Stomach smooth muscle (tissue), 2 donors: ENCODE measurements at regions not wholly inside any gene's neighbourhood (a gene's known extent, or its start where the extent isn't known, plus 50 kb on each side); places are given as distances from the start of the nearest gene placed in this dataset.

Source experiments
- H3K27ac ChIP-seq: one replicate; pipeline ENCODE4 v1.7.0; 2013; ENCODE audit warnings: mild to moderate bottlenecking, low read length, inconsistent platforms
- H3K27me3 ChIP-seq, 2 donors: one replicate each; pipeline ENCODE4 v1.7.0; 2013; ENCODE audit warnings: low read length in 2 of 2; ENCODE audit not compliant: insufficient read depth in 2 of 2, control insufficient read depth in 1 of 2
- H3K36me3 ChIP-seq, 2 donors: one replicate each; pipeline ENCODE4 v1.7.0; 2013; ENCODE audit warnings: low read length in 2 of 2; ENCODE audit not compliant: control insufficient read depth in 2 of 2, insufficient read depth in 2 of 2
- H3K4me1 ChIP-seq: one replicate; pipeline ENCODE4 v1.7.0; 2013; ENCODE audit warnings: low read length; ENCODE audit not compliant: control insufficient read depth, insufficient read depth
- H3K4me3 ChIP-seq, 2 donors: one replicate each; pipeline ENCODE4 v1.7.0; 2013; ENCODE audit warnings: low read length in 2 of 2
- H3K9ac ChIP-seq, 2 donors: one replicate each; pipeline ENCODE4 v1.7.0; 2013; ENCODE audit warnings: low read length in 2 of 2, mild to moderate bottlenecking in 1 of 2
- H3K9me3 ChIP-seq, 2 donors: one replicate each; pipeline ENCODE4 v1.7.0; 2013; ENCODE audit warnings: low read length in 2 of 2; ENCODE audit not compliant: control insufficient read depth in 2 of 2
- donor health status: healthy.
- donor health status: Pancreatic carcinoma.

GRCh38 chr4:182082910-182083309 lies 160.3 kb upstream of the TENM3 start:
- Histone ChIP-seq H3K9me3 (no peaks in the 10 kb centered on the region), H3K4me1 (no peaks in the 10 kb centered on the region), H3K36me3 (no peaks in the 10 kb centered on the region), H3K9ac (no peak overlapping the region), H3K27ac (no peak overlapping the region), H3K27me3 (no peaks in the 10 kb centered on the region), H3K4me3 (no peak overlapping the region)

GRCh38 chr4:182083671-182084410 lies 159.4 kb upstream of the TENM3 start:
- Histone ChIP-seq H3K27me3 (no peaks in the 10 kb centered on the region), H3K36me3 (no peaks in the 10 kb centered on the region), H3K9ac (no peak overlapping the region), H3K27ac (no peak overlapping the region), H3K4me3 (no peak overlapping the region), H3K4me1 (no peaks in the 10 kb centered on the region), H3K9me3 (no peaks in the 10 kb centered on the region)

- H3K4me3 ChIP-seq: no peak overlapping the region
- H3K27ac ChIP-seq: no peak overlapping the region
- H3K36me3 ChIP-seq: no peaks in the 10 kb centered on the region
- no peaks in the 10 kb centered on the region for H3K9me3 ChIP-seq
- H3K4me1 ChIP-seq: no peaks in the 10 kb centered on the region
- H3K27me3 ChIP-seq: no peaks in the 10 kb centered on the region
- H3K9ac ChIP-seq: no peak overlapping the region
These were observed 158.1 kb upstream of the TENM3 start for GRCh38 chr4:182085051-182085480.

GRCh38 chr4:182089326-182089725 lies 153.9 kb upstream of the TENM3 start:
- no peak overlapping the region for H3K27ac ChIP-seq
- H3K4me1 ChIP-seq: no peaks in the 10 kb centered on the region
- no peaks in the 10 kb centered on the region for H3K9me3 ChIP-seq
- peaks cover 0 to 2% of the 10 kb centered on the region in 2 donors for H3K27me3 ChIP-seq
- no peaks in the 10 kb centered on the region for H3K36me3 ChIP-seq
- no peak overlapping the region for H3K9ac ChIP-seq
- H3K4me3 ChIP-seq: no peak overlapping the region

DNA sequence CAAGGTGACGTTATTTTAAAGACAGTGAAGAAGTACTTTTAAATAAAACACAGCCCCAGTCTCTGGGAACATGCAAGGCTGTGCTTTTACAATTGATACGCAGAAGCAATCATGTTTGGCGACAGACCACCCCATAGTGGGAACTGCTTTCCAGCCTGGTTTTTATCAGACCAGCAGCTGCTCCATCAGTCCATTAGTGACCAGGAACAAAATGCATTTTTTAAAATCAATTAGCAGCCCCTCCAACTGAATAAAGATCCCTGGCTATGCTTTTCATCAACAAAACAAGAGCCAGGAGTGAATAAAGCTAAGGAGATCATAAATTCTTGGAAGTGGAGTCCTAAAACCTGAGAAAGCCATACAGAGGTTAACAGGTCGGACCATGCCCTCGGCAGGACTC lies 153.0 kb upstream of the TENM3 start:
- H3K4me1 ChIP-seq: no peaks in the 10 kb centered on the region
- H3K9me3 ChIP-seq: no peaks in the 10 kb centered on the region
- no peak overlapping the region for H3K9ac ChIP-seq
- H3K27me3 ChIP-seq: peaks cover 0 to 2% of the 10 kb centered on the region in 2 donors
- no peak overlapping the region for H3K27ac ChIP-seq
- H3K4me3 ChIP-seq: no peak overlapping the region
- no peaks in the 10 kb centered on the region for H3K36me3 ChIP-seq

- Histone ChIP-seq H3K9ac (no peak overlapping the region), H3K36me3 (no peaks in the 10 kb centered on the region), H3K9me3 (no peaks in the 10 kb centered on the region), H3K4me1 (no peaks in the 10 kb centered on the region), H3K27ac (no peak overlapping the region), H3K27me3 (peaks cover 0 to 2% of the 10 kb centered on the region in 2 donors), H3K4me3 (no peak overlapping the region)
These were observed 152.1 kb upstream of the TENM3 start for GRCh38 chr4:182091128-182091527.

DNA sequence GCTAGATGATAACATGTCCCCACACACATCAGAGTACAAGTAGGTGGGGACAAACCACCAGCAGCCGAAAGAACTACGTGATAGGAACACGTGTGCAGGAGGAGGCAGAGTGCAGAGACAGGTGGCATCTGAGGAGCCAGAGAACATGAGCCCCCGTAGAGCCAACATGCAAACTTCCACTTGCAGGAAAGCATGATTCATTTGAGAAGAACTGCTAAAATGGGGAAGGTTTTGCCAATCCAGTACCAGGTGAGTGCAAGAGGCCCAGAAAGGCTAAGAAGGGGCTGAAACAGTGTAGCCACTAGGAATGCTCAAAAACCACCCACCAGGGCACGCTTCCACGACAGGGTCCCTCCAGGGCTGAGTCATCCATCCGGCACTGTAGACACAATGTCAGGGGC lies 149.8 kb upstream of the TENM3 start:
- Histone ChIP-seq H3K27me3 (peaks cover 0 to 2% of the 10 kb centered on the region in 2 donors), H3K4me3 (no peak overlapping the region), H3K9ac (no peak overlapping the region), H3K9me3 (no peaks in the 10 kb centered on the region), H3K36me3 (no peaks in the 10 kb centered on the region), H3K4me1 (no peaks in the 10 kb centered on the region), H3K27ac (no peak overlapping the region)

GRCh38 chr4:182093935-182094334 lies 149.3 kb upstream of the TENM3 start:
- Histone ChIP-seq H3K9ac (no peak overlapping the region), H3K27me3 (peaks cover 0 to 2% of the 10 kb centered on the region in 2 donors), H3K4me3 (no peak overlapping the region)

GRCh38 chr4:182101618-182102017 lies 141.6 kb upstream of the TENM3 start:
- Histone ChIP-seq H3K36me3 (no peaks in the 10 kb centered on the region), H3K4me1 (no peaks in the 10 kb centered on the region), H3K9me3 (no peaks in the 10 kb centered on the region), H3K27me3 (peaks cover 0 to 2% of the 10 kb centered on the region in 2 donors), H3K27ac (no peak overlapping the region), H3K4me3 (no peak overlapping the region), H3K9ac (no peak overlapping the region)

More at GRCh38 chr4:182093935-182094334, 149.3 kb upstream of the TENM3 start:
- Histone ChIP-seq H3K27ac (no peak overlapping the region), H3K9me3 (no peaks in the 10 kb centered on the region), H3K4me1 (no peaks in the 10 kb centered on the region), H3K36me3 (no peaks in the 10 kb centered on the region)

DNA sequence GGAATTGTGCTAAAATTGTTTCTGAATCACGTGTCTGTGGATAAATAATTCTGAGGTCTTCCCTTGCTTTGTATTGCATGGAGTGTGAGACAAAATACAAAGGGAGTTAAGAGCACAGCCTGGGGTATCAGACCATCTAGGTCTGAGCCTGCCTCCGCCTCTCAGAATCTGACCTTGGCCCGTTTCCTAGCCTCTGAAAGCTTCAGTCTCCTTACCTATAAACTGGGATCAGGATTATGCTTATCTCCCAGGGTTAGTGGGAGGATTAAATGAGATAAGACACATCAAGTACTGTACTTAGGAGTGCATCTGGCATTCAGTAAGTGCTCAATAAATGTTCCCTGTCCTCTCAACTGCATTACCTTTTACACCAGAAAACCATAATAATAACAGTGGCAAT lies 140.6 kb upstream of the TENM3 start:
- Histone ChIP-seq H3K4me3 (no peak overlapping the region), H3K27ac (no peak overlapping the region), H3K9ac (no peak overlapping the region), H3K9me3 (no peaks in the 10 kb centered on the region), H3K27me3 (peaks cover 0 to 2% of the 10 kb centered on the region in 2 donors), H3K36me3 (no peaks in the 10 kb centered on the region), H3K4me1 (no peaks in the 10 kb centered on the region)

GRCh38 chr4:182103614-182104319 lies 139.4 kb upstream of the TENM3 start:
- H3K9me3 ChIP-seq: no peaks in the 10 kb centered on the region
- H3K4me3 ChIP-seq: no peak overlapping the region
- H3K4me1 ChIP-seq: no peaks in the 10 kb centered on the region
- peaks cover 0 to 2% of the 10 kb centered on the region in 2 donors for H3K27me3 ChIP-seq
- no peak overlapping the region for H3K9ac ChIP-seq
- no peaks in the 10 kb centered on the region for H3K36me3 ChIP-seq
- H3K27ac ChIP-seq: no peak overlapping the region
